PC-9 (cell line): ENCODE measurements at regions not wholly inside any gene's neighbourhood (a gene's known extent, or its start where the extent isn't known, plus 50 kb on each side); places are given as distances from the start of the nearest gene placed in this dataset.

Source experiments
- BruUV-seq: library from RNA; stranded (reverse); fragments of 400-500 nt; replicated peaks from 2 replicates; lab custom pipeline; 2021; lab: Mats Ljungman, UMichigan
- CTCF ChIA-PET: fragments of 300-600 bp; sonication (Branson Sonifier 250); formaldehyde crosslinking; loops from one replicate; lab custom pipeline; 2022; ENCODE audit warnings: antibody characterized with exemption; lab: Charles Lee
- POLR2A ChIA-PET: fragments of 300-600 bp; sonication (Branson Sonifier 250); formaldehyde crosslinking; loops from one replicate; lab custom pipeline; 2022; ENCODE audit warnings: antibody characterized with exemption; ENCODE audit not compliant: unreplicated experiment; lab: Charles Lee
- DNase-seq, 2 experiments: peaks; one replicate each; pipeline versions ENCODE4 v3.0.0 to v3.0.0-alpha.2; 2015 to 2022; ENCODE audit warnings: mixed read lengths in 1 of 2
- H2AFZ ChIP-seq: fragments of 200-600 bp; sonication (generic); 2 replicates; pipeline ENCODE4 v1.8.1; 2017; ENCODE audit warnings: antibody characterized with exemption
- H3F3A ChIP-seq: fragments of 200-600 bp; sonication (generic); 2 replicates; pipeline ENCODE4 v1.8.1; 2017; ENCODE audit warnings: antibody characterized with exemption, mild to moderate bottlenecking, low read depth; ENCODE audit not compliant: insufficient read depth
- H3K27ac ChIP-seq: fragments of 200-600 bp; sonication (generic); 2 replicates; pipeline ENCODE4 v1.6.1; 2016; ENCODE audit warnings: mixed run types
- H3K27me3 ChIP-seq: fragments of 200-600 bp; sonication (generic); 2 replicates; pipeline ENCODE4 v1.6.1; 2016; ENCODE audit warnings: low read depth, mixed run types; ENCODE audit not compliant: insufficient read depth
- H3K36me3 ChIP-seq: fragments of 200-600 bp; sonication (generic); 2 replicates; pipeline ENCODE4 v1.6.1; 2016; ENCODE audit warnings: low read depth, mixed run types
- H3K4me1 ChIP-seq: fragments of 200-600 bp; sonication (generic); replicated peaks from 2 replicates; pipeline ENCODE4 v1.6.1; 2016; ENCODE audit warnings: mixed run types; ENCODE audit not compliant: insufficient read depth
- H3K4me2 ChIP-seq: fragments of 200-600 bp; sonication (generic); 2 replicates; pipeline ENCODE4 v1.6.1; 2017; ENCODE audit warnings: mixed run types
- H3K4me3 ChIP-seq: fragments of 200-600 bp; sonication (generic); 2 replicates; pipeline ENCODE4 v1.6.1; 2016; ENCODE audit warnings: mixed run types
- H3K79me2 ChIP-seq: fragments of 200-600 bp; sonication (generic); 2 replicates; pipeline ENCODE4 v1.6.1; 2017; ENCODE audit warnings: low read depth, mixed run types
- H3K9me2 ChIP-seq: fragments of 200-600 bp; sonication (generic); 2 replicates; pipeline ENCODE4 v1.8.1; 2017; ENCODE audit warnings: mild to moderate bottlenecking; ENCODE audit not compliant: insufficient read depth
- H3K9me3 ChIP-seq: fragments of 200-600 bp; sonication (generic); 2 replicates; pipeline ENCODE4 v1.8.1; 2016; ENCODE audit warnings: low read depth; ENCODE audit not compliant: insufficient read depth
- H4K20me1 ChIP-seq: fragments of 200-600 bp; sonication (generic); 2 replicates; pipeline ENCODE4 v1.8.1; 2017; ENCODE audit not compliant: insufficient read depth
- EZH2 ChIP-seq: fragments of 200-600 bp; sonication (generic); IDR thresholded peaks from 2 replicates; pipeline ENCODE4 v1.8.0; 2017; ENCODE audit warnings: antibody characterized with exemption, low read depth
- intact Hi-C: fragments of 100-400 bp; cut with micrococcal nuclease; formaldehyde crosslinking; loops from one replicate; pipeline ENCODE4 v1.10.0; 2022; ENCODE audit not compliant: unreplicated experiment
- TF ChIP-seq, protein P1 (sequence below): fragments of 200-600 bp; sonication (generic); conservative IDR thresholded peaks from 2 replicates; pipeline ENCODE4 v1.6.1; 2017; ENCODE audit warnings: mixed run types, antibody characterized with exemption, mild to moderate bottlenecking, moderate library complexity

DNA sequence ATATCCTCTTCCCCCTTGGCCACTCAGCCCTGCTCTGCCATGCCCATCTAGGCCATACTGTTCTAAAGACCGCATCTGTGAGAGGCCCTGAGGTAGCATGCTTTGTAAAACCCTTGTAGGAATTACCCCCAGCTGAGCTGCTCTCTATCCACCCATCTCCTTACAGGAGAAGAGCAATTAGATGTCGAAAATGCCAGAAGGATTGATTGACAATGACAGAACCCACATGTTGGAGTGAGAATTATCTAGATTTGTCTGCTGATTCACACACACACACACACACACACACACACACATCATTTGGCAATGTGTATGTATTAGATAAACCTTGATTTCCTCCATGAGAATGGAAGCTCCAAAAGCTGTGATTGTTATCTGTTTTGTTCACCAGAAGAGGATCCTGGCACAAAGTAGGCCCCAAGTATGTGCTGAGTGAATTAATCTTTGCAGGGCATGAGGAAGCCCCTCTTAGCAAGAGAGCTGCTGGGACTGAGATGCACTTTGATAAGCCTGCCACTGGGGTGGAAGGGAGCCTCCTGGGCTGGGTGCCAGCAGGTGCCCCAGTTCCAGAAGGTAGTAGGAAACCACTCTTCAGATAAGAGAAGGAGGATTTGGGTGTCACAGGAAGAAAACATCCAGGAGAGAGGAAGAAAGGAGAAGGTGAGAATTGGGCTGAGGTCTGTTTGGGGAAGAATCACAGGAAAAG lies 187.5 kb upstream of the ADO start:
- Histone ChIP-seq H3K4me2 (no peak overlapping the region), H3K4me3 (no peak overlapping the region), H3K4me1 (no peaks in the 10 kb centered on the region), H4K20me1 (no peaks in the 10 kb centered on the region), H3K9me2 (no peaks in the 10 kb centered on the region), H3K79me2 (no peaks in the 10 kb centered on the region), H3K27ac (no peak overlapping the region), H3F3A (no peaks in the 10 kb centered on the region), H2AFZ (no peak overlapping the region), H3K9me3 (no peaks in the 10 kb centered on the region), H3K27me3 (no peaks in the 10 kb centered on the region), H3K36me3 (no peaks in the 10 kb centered on the region)
- no peak for DNase-seq
- TF ChIP-seq EZH2: no peak
- TF ChIP-seq, protein P1, sequence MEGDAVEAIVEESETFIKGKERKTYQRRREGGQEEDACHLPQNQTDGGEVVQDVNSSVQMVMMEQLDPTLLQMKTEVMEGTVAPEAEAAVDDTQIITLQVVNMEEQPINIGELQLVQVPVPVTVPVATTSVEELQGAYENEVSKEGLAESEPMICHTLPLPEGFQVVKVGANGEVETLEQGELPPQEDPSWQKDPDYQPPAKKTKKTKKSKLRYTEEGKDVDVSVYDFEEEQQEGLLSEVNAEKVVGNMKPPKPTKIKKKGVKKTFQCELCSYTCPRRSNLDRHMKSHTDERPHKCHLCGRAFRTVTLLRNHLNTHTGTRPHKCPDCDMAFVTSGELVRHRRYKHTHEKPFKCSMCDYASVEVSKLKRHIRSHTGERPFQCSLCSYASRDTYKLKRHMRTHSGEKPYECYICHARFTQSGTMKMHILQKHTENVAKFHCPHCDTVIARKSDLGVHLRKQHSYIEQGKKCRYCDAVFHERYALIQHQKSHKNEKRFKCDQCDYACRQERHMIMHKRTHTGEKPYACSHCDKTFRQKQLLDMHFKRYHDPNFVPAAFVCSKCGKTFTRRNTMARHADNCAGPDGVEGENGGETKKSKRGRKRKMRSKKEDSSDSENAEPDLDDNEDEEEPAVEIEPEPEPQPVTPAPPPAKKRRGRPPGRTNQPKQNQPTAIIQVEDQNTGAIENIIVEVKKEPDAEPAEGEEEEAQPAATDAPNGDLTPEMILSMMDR: no peak
- no TSS peak for BruUV-seq
- ChIA-PET CTCF (interaction anchor here (0.5 kb wide), 1 partner anchor 482 kb away, joined by 5 read pairs; no protein-coding TSS in a partner anchor), POLR2A (no interaction called here)
- intact Hi-C loops: no loop called here

GRCh38 chr10:62617652-62618051 lies 186.9 kb upstream of the ADO start:
- Histone ChIP-seq H4K20me1 (no peaks in the 10 kb centered on the region), H3F3A (no peaks in the 10 kb centered on the region), H3K4me2 (no peak overlapping the region), H3K27ac (no peak overlapping the region), H3K4me1 (no peaks in the 10 kb centered on the region), H3K9me3 (no peaks in the 10 kb centered on the region), H2AFZ (no peak overlapping the region), H3K36me3 (no peaks in the 10 kb centered on the region), H3K27me3 (no peaks in the 10 kb centered on the region), H3K4me3 (no peak overlapping the region), H3K79me2 (no peaks in the 10 kb centered on the region), H3K9me2 (no peaks in the 10 kb centered on the region)
- CTCF ChIA-PET: interaction anchor here (0.5 kb wide), 1 partner anchor 482 kb away, joined by 5 read pairs; no protein-coding TSS in a partner anchor
- DNase-seq: no peak
- no peak for TF ChIP-seq EZH2
- TF ChIP-seq, protein P1: no peak
- BruUV-seq: no TSS peak
- POLR2A ChIA-PET: no interaction called here
- intact Hi-C loops: no loop called here

GRCh38 chr10:62618054-62618453 lies 186.5 kb upstream of the ADO start:
- H3K79me2 ChIP-seq: no peaks in the 10 kb centered on the region
- H3K9me3 ChIP-seq: no peaks in the 10 kb centered on the region
- no peak overlapping the region for H3K4me3 ChIP-seq
- DNase-seq: no peak
- H2AFZ ChIP-seq: no peak overlapping the region
- POLR2A ChIA-PET: no interaction called here
- CTCF ChIA-PET: no interaction called here
- H3K27me3 ChIP-seq: no peaks in the 10 kb centered on the region
- intact Hi-C loops: no loop called here
- no peaks in the 10 kb centered on the region for H4K20me1 ChIP-seq
- no peaks in the 10 kb centered on the region for H3K4me1 ChIP-seq
- no TSS peak for BruUV-seq
- no peak overlapping the region for H3K4me2 ChIP-seq
- no peaks in the 10 kb centered on the region for H3F3A ChIP-seq
- no peak overlapping the region for H3K27ac ChIP-seq
- no peaks in the 10 kb centered on the region for H3K36me3 ChIP-seq
- no peak for TF ChIP-seq EZH2
- TF ChIP-seq, protein P1: no peak
- no peaks in the 10 kb centered on the region for H3K9me2 ChIP-seq
